Heart right ventricle (tissue), 16 donors: ENCODE measurements at regions not wholly inside any gene's neighbourhood (a gene's known extent, or its start where the extent isn't known, plus 50 kb on each side); places are given as distances from the start of the nearest gene placed in this dataset.

Source experiments
- ATAC-seq, 8 donors: fragments of 200-7000 bp; cut with Tn5 transposase; one replicate each; pipeline ENCODE4 v1.9.1; 2020; ENCODE audit warnings: mild to moderate bottlenecking in 8 of 8, moderate library complexity in 8 of 8, moderate number of reproducible peaks in 1 of 8
- DNase-seq, 2 donors: peaks; one replicate each; pipeline ENCODE4 v3.0.0-alpha.2; 2020
- H3K27ac ChIP-seq, 10 donors: fragments of 200-600 bp; sonication (generic) in 2 of 10; one replicate each; pipeline versions ENCODE4 v1.5.0 to v1.8.0; 2020 to 2022; ENCODE audit warnings: mild to moderate bottlenecking in 3 of 10
- H3K27me3 ChIP-seq, 7 donors: fragments of 200-600 bp; one replicate each; pipeline ENCODE4 v1.8.0; 2021 to 2022; ENCODE audit warnings: mild to moderate bottlenecking in 2 of 7
- H3K36me3 ChIP-seq, 9 donors: fragments of 200-600 bp; sonication (generic) in 1 of 9; one replicate each; pipeline versions ENCODE4 v1.5.0 to v1.8.0; 2020 to 2022; ENCODE audit warnings: mild to moderate bottlenecking in 2 of 9
- H3K4me1 ChIP-seq, 9 donors: fragments of 200-600 bp; sonication (generic) in 1 of 9; one replicate each; pipeline versions ENCODE4 v1.5.0 to v1.8.0; 2020 to 2022; ENCODE audit warnings: mild to moderate bottlenecking in 4 of 9
- H3K4me3 ChIP-seq, 10 donors: fragments of 200-600 bp; sonication (generic) in 2 of 10; one replicate each; pipeline versions ENCODE4 v1.5.0 to v1.8.0; 2020 to 2022; ENCODE audit warnings: mild to moderate bottlenecking in 7 of 10, moderate library complexity in 2 of 10
- H3K9me3 ChIP-seq, 11 donors: fragments of 200-600 bp in 10 of 11; sonication (generic) in 2 of 11; one replicate each; pipeline versions ENCODE4 v1.5.0 to v1.8.0; 2013 to 2022; ENCODE audit warnings: mild to moderate bottlenecking in 2 of 11, control low read depth in 1 of 11, moderate library complexity in 1 of 11
- CTCF ChIP-seq, 9 donors: fragments of 200-600 bp; sonication (generic) in 2 of 9; IDR thresholded peaks; one replicate each; pipeline versions ENCODE4 v1.5.0 to v1.8.0; 2021 to 2022; ENCODE audit warnings: antibody characterized with exemption in 9 of 9, mild to moderate bottlenecking in 5 of 9, moderate library complexity in 1 of 9
- WGBS, 2 donors: extraction: QIAGEN DNeasy Blood & Tissue Kit; methylation state at CpG; one replicate each; pipeline ENCODE4 v1.1.7; 2013; ENCODE audit warnings: inconsistent platforms in 1 of 2; 5-methylcytosine and 5-hydroxymethylcytosine counted together
- intact Hi-C, 10 donors: fragments of 100-400 bp; cut with DNase I; formaldehyde crosslinking; loops; one replicate each; pipeline versions ENCODE4 v1.11.1 to v1.14.2; 2022
- donor health status: Arrhythmogenic right ventricular cardiomyopathy.
- donor health status: ischemic (EF 13 %, LVEDD 7.1; RV severe dilation, severe dysfunction).
- donor health status: healthy with polysubstance abuse.
- donor health status: DM: no; HTN: yes; CAD: no.
- donor health status: DM: no; HTN: no; CAD: no.
- donor health status: ischemic (EF 25% LVEDD 6.9; RV normal size, moderate dysfunction).
- donor health status: ischemic (EF 25% LVEDD 5.7; RV mildly dilated, moderate dysfunction).
- donor health status: healthy.
- donor health status: DM: yes; HTN: yes; CAD: no.
- donor health status: Ischemic cardiomyopathy.
- donor health status: ischemic (EF 35%, LVEDD 5.7; RV mildly dilated, moderate dysfunction).
- donor health status: nonischemic (EF 11% LVEDD 7.7; RV severe dilation, severe dysfunction).
- donor health status: DM: yes; HTN: yes; CAD: no.
- donor health status: PGD.
- donor health status: ischemic (EF 29% LVEDD 5.4; RV normal size, mild dysfunction).
- donor health status: nonischemic (EF 23%, LVEDD 6.1; RV moderate dilation, normal function).

- no peak for DNase-seq
- ATAC-seq, result no peak
- WGBS, 2 donors, result 73 to 84% methylated on average over 1 of the region's 1 CpG
These were observed 613.5 kb downstream of the REEP3 start for GRCh38 chr10:64134676-64135075.

GRCh38 chr10:64142395-64142794, 621.2 kb downstream of the REEP3 start:
- DNase-seq (no peak), ATAC-seq (no peak)
- Histone ChIP-seq H3K27ac (no peak overlapping the region), H3K27me3 (no peaks in the 10 kb centered on the region), H3K9me3 (no peaks in the 10 kb centered on the region), H3K4me3 (no peak overlapping the region), H3K36me3 (no peaks in the 10 kb centered on the region), H3K4me1 (no peaks in the 10 kb centered on the region)
- intact Hi-C loops, result no loop called here
- WGBS, 2 donors, result 84 to 85% methylated on average over 3 of the region's 3 CpGs
- no peak for TF ChIP-seq CTCF (IDR thresholded peaks at IDR 0.05)

More at GRCh38 chr10:64134676-64135075, 613.5 kb downstream of the REEP3 start:
- no peaks in the 10 kb centered on the region for H3K27me3 ChIP-seq
- no peaks in the 10 kb centered on the region for H3K9me3 ChIP-seq
- no peaks in the 10 kb centered on the region for H3K36me3 ChIP-seq
- no peak overlapping the region for H3K4me3 ChIP-seq
- intact Hi-C loops, result no loop called here
- H3K27ac ChIP-seq, result no peak overlapping the region
- no peak for TF ChIP-seq CTCF (IDR thresholded peaks at IDR 0.05)
- no peaks in the 10 kb centered on the region for H3K4me1 ChIP-seq

- Histone ChIP-seq H3K27ac (peak overlapping the region in 1 of 10 donors; percentile 16), H3K36me3 (no peaks in the 10 kb centered on the region), H3K4me1 (no peaks in the 10 kb centered on the region), H3K4me3 (no peak overlapping the region), H3K27me3 (no peaks in the 10 kb centered on the region), H3K9me3 (no peaks in the 10 kb centered on the region)
- intact Hi-C loops, result no loop called here
- no peak for TF ChIP-seq CTCF (IDR thresholded peaks at IDR 0.05)
- DNase-seq, result no peak
- ATAC-seq, result no peak
These were observed 627.4 kb downstream of the REEP3 start for GRCh38 chr10:64148607-64149006.

- ATAC-seq (no peak), DNase-seq (no peak)
- Histone ChIP-seq H3K36me3 (no peaks in the 10 kb centered on the region), H3K27ac (no peak overlapping the region), H3K9me3 (peaks cover 0 to 4% (median 0%) of the 10 kb centered on the region in 11 donors), H3K4me3 (no peak overlapping the region), H3K27me3 (no peaks in the 10 kb centered on the region), H3K4me1 (no peaks in the 10 kb centered on the region)
- WGBS, 2 donors, result 54% methylated on average over 3 of the region's 3 CpGs
- TF ChIP-seq CTCF (IDR thresholded peaks at IDR 0.05), result no peak
- intact Hi-C loops, result no loop called here
These were observed 635.0 kb downstream of the REEP3 start for GRCh38 chr10:64156166-64156565.

- no peak overlapping the region for H3K27ac ChIP-seq
- no peaks in the 10 kb centered on the region for H3K27me3 ChIP-seq
- H3K36me3 ChIP-seq, result no peaks in the 10 kb centered on the region
- no peak overlapping the region for H3K4me3 ChIP-seq
- ATAC-seq (no peak), DNase-seq (no peak)
- intact Hi-C loops, result no loop called here
- no peaks in the 10 kb centered on the region for H3K4me1 ChIP-seq
- no peak for TF ChIP-seq CTCF (IDR thresholded peaks at IDR 0.05)
- 73 to 75% methylated on average over 2 of the region's 2 CpGs for WGBS, 2 donors
- peaks cover 0 to 4% (median 0%) of the 10 kb centered on the region in 11 donors for H3K9me3 ChIP-seq
These were observed 637.4 kb downstream of the REEP3 start for GRCh38 chr10:64158551-64158950.
